ENCODE measurements at regions not wholly inside any gene's neighbourhood (a gene's known extent, or its start where the extent isn't known, plus 50 kb on each side); places are given as distances from the start of the nearest gene placed in this dataset.

DNA sequence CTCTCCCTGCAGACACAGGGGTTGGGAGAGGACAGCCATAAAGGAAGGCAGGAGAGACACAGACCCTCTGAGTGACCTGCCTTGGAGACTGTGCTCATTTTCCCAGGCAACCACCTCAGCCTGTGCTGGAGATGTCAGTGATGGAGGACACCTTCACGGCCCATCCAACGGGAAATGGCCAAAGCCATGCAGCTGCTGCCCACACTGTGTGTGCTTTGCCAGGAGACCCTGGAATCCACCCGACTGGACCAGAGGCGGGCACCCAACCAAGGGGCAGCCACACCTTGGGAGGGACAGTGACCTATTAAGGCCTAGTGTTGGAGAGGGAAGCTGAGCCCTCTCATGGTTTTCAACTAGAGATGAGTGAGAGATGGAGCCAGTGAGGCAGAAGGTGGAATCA lies 192.5 kb downstream of the SMAD2 start:
- DNase-seq (ENCODE audit: low read depth) = no peak
- no peak overlapping the region for H3K4me3 ChIP-seq (ENCODE audit: low read depth, low read length)
- TF ChIP-seq, protein P1, sequence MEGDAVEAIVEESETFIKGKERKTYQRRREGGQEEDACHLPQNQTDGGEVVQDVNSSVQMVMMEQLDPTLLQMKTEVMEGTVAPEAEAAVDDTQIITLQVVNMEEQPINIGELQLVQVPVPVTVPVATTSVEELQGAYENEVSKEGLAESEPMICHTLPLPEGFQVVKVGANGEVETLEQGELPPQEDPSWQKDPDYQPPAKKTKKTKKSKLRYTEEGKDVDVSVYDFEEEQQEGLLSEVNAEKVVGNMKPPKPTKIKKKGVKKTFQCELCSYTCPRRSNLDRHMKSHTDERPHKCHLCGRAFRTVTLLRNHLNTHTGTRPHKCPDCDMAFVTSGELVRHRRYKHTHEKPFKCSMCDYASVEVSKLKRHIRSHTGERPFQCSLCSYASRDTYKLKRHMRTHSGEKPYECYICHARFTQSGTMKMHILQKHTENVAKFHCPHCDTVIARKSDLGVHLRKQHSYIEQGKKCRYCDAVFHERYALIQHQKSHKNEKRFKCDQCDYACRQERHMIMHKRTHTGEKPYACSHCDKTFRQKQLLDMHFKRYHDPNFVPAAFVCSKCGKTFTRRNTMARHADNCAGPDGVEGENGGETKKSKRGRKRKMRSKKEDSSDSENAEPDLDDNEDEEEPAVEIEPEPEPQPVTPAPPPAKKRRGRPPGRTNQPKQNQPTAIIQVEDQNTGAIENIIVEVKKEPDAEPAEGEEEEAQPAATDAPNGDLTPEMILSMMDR (IDR thresholded peaks at IDR 0.05; ENCODE audit: insufficient read depth, low read depth, low read length) = no peak

DNA sequence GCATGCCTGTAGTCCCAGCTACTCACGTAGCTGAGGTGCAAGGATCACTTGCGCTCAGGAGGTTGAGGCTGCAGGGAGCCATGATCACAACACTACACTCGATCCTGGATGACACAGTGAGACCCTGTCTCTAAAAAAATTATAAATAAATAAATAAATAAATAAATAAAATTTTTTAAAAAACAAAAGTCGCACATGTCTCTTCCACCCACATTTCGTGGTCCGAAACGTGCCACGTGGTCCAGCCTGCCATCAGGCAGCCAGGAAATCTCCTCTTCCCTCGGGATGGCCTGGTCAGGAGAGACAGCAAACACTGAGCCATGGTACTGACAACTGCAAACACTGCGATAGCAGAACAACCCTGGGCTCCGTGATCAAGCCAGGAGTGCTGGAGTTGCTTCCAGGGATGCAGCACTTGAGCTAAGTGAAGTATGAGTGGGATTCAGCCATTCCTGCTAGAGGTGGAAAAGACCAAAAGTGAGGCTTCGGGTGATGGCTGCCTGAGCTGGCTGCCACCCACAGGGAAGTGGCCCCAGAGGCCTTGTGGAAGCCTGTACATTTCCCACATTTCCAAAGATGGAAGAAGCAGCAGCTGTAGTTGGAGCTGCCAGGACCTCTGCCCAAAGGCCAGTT lies 193.1 kb downstream of the SMAD2 start:
- DNase-seq (ENCODE audit: low read depth) = no peak
- H3K4me3 ChIP-seq (ENCODE audit: low read depth, low read length) = no peak overlapping the region
- TF ChIP-seq, protein P1 (IDR thresholded peaks at IDR 0.05; ENCODE audit: insufficient read depth, low read depth, low read length) = no peak

- H3K4me3 ChIP-seq (ENCODE audit: low read depth, low read length) = no peak overlapping the region
- TF ChIP-seq, protein P1 (IDR thresholded peaks at IDR 0.05; ENCODE audit: insufficient read depth, low read depth, low read length) = no peak
- DNase-seq (ENCODE audit: low read depth) = no peak
Measured at GRCh38 chr18:47736376-47737140, 193.9 kb downstream of the SMAD2 start.

GRCh38 chr18:47735041-47735702 lies 195.3 kb downstream of the SMAD2 start:
- TF ChIP-seq, protein P1 (IDR thresholded peaks at IDR 0.05; ENCODE audit: insufficient read depth, low read depth, low read length) = no peak
- DNase-seq (ENCODE audit: low read depth) = no peak

DNA sequence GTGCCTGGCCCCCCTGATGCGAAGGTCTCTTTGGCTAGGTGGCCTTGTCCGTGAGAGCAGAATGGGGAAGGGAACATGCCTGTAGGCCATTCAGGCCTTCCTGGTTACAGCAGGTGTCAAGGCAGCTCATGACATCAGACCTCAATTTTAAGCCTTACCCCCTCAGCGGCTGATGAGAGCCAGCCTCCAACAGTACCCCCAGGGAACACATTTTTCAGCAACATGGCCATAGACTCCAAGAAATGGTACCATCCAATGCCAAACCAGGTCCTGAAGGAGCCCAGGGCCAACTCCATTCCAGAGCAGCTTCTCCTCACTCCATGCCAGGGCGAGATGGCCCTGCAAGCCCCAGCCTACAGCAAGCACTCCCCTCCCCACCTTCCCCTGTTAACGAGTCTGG lies 199.2 kb downstream of the SMAD2 start:
- H3K4me3 ChIP-seq (ENCODE audit: low read depth, low read length) = no peak overlapping the region
- no peak for DNase-seq (ENCODE audit: low read depth)
- TF ChIP-seq, protein P1 (IDR thresholded peaks at IDR 0.05; ENCODE audit: insufficient read depth, low read depth, low read length) = no peak

More at GRCh38 chr18:47735041-47735702, 195.3 kb downstream of the SMAD2 start:
- no peak overlapping the region for H3K4me3 ChIP-seq (ENCODE audit: low read depth, low read length)

- no peak overlapping the region for H3K4me3 ChIP-seq (ENCODE audit: low read depth, low read length)
- no peak for DNase-seq (ENCODE audit: low read depth)
- TF ChIP-seq, protein P1 (IDR thresholded peaks at IDR 0.05; ENCODE audit: insufficient read depth, low read depth, low read length) = no peak
Measured at GRCh38 chr18:47730795-47731194, 199.7 kb downstream of the SMAD2 start.
